GM06990 (cell line): ENCODE measurements at regions not wholly inside any gene's neighbourhood (a gene's known extent, or its start where the extent isn't known, plus 50 kb on each side); places are given as distances from the start of the nearest gene placed in this dataset.

Experiments
- DNase-seq: peaks from one replicate; pipeline ENCODE4 v3.0.0-alpha.2; 2011; ENCODE audit not compliant: insufficient read length; ENCODE audit errors: extremely low read depth
- H3K27me3 ChIP-seq: replicated peaks from 2 replicates; pipeline ENCODE4 v1.6.0; 2011; ENCODE audit warnings: low read length; ENCODE audit not compliant: control insufficient read depth, insufficient read depth
- H3K36me3 ChIP-seq: 2 replicates; pipeline ENCODE4 v1.5.1; 2011; ENCODE audit warnings: low read length; ENCODE audit not compliant: control insufficient read depth, insufficient read depth
- H3K4me3 ChIP-seq: replicated peaks from 2 replicates; pipeline ENCODE4 v1.5.1; 2011; ENCODE audit warnings: low read depth, mild to moderate bottlenecking, control low read depth, low read length
- TF ChIP-seq, protein P1 (sequence below): IDR thresholded peaks from 2 replicates; pipeline ENCODE4 v1.5.1; 2011; ENCODE audit warnings: low read length, control low read depth, mild to moderate bottlenecking, inconsistent platforms; ENCODE audit not compliant: insufficient read depth, poor library complexity, severe bottlenecking

DNA sequence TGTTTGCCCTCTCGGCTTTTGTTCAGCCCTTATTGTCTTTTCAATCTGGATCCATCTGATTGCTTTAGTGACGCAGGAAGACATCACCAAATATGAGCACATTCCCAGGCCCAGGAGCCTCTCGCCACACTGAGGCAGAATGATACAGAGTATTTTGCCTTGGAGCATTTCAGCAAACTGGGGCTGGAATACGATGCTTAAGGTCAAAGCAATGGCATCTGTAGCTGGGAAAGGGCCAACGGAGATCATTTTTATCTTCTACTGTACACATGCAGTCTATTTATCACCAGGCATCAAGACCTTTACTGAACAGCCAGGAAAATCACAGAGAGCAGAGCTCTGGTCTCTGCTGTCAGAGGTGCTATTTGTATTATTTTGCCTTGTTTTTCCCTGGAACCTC, 655.3 kb downstream of the RNF144B start:
- no peak for DNase-seq
- H3K36me3 ChIP-seq = no peaks in the 10 kb centered on the region
- no peaks in the 10 kb centered on the region for H3K27me3 ChIP-seq
- H3K4me3 ChIP-seq = no peak overlapping the region
- TF ChIP-seq, protein P1, sequence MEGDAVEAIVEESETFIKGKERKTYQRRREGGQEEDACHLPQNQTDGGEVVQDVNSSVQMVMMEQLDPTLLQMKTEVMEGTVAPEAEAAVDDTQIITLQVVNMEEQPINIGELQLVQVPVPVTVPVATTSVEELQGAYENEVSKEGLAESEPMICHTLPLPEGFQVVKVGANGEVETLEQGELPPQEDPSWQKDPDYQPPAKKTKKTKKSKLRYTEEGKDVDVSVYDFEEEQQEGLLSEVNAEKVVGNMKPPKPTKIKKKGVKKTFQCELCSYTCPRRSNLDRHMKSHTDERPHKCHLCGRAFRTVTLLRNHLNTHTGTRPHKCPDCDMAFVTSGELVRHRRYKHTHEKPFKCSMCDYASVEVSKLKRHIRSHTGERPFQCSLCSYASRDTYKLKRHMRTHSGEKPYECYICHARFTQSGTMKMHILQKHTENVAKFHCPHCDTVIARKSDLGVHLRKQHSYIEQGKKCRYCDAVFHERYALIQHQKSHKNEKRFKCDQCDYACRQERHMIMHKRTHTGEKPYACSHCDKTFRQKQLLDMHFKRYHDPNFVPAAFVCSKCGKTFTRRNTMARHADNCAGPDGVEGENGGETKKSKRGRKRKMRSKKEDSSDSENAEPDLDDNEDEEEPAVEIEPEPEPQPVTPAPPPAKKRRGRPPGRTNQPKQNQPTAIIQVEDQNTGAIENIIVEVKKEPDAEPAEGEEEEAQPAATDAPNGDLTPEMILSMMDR = no peak

GRCh38 chr6:19050765-19051164, 663.6 kb downstream of the RNF144B start:
- DNase-seq = no peak
- TF ChIP-seq, protein P1 = no peak
- no peaks in the 10 kb centered on the region for H3K36me3 ChIP-seq
- H3K27me3 ChIP-seq = no peaks in the 10 kb centered on the region
- no peak overlapping the region for H3K4me3 ChIP-seq

DNA sequence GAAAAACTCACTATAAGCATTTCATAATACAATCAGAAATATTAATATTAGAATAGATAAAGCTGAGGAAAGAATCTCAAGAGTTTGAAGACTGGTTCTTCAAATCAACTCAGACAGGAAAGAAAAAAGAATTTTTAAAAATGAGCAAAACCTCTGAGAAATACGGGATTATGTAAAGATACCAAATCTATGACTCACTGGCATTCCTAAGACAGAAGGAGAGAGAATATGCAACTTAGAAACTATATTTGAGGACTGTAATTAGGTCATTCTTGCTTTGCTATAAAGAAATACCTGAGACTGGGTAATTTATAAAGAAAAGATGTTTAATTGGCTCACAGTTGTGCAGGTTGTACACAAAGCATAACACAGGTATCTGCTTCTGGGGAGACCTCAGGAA, 665.1 kb downstream of the RNF144B start:
- Histone ChIP-seq H3K4me3 (no peak overlapping the region), H3K36me3 (no peaks in the 10 kb centered on the region), H3K27me3 (no peaks in the 10 kb centered on the region)
- TF ChIP-seq, protein P1 = no peak
- no peak for DNase-seq

DNA sequence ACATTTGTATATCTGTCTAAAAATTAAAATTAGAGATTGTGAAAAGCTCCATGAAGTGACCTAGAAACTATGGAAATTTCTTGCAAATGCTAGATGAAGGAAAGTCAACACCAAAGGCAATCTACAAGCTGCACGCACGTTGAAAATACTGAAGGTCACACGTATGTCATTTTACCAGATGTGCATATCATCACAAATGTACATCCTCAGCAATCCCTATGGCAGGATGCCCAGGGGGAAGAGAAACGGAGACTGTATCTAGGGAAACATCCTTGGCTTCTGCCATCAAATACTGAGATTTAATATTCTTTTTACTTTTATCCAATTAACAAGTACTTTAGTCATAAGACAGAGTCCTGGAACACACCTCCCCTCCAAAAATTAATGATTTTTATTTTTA, 672.0 kb downstream of the RNF144B start:
- DNase-seq = no peak
- no peaks in the 10 kb centered on the region for H3K36me3 ChIP-seq
- TF ChIP-seq, protein P1 = no peak
- no peak overlapping the region for H3K4me3 ChIP-seq
- H3K27me3 ChIP-seq = no peaks in the 10 kb centered on the region

- DNase-seq = no peak
- Histone ChIP-seq H3K4me3 (no peak overlapping the region), H3K36me3 (no peaks in the 10 kb centered on the region), H3K27me3 (no peaks in the 10 kb centered on the region)
- TF ChIP-seq, protein P1 = no peak
These were observed 680.0 kb downstream of the RNF144B start for GRCh38 chr6:19067165-19067564.

DNA sequence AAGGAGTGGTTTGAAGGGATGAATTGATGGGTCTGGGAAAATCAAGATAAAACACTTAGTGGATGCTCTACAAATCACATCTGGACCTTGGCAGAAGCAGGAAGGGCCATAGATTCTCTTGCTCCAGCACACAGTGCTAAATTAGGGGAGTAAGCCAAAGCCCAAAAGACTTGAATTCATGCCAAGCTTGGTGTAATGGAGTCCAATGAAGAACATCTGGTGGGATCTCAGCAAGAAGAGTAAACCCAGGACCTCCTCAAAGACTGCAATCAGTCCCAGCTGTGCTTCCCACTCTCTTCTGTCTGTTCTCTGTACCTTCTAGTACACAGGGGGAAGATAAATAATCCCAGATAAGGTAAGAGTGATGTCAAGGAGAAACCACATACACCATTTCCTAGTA, 683.4 kb downstream of the RNF144B start:
- Histone ChIP-seq H3K36me3 (no peaks in the 10 kb centered on the region), H3K27me3 (no peaks in the 10 kb centered on the region), H3K4me3 (no peak overlapping the region)
- DNase-seq = no peak
- TF ChIP-seq, protein P1 = no peak
